ENCODE measurements at regions not wholly inside any gene's neighbourhood (a gene's known extent, or its start where the extent isn't known, plus 50 kb on each side); places are given as distances from the start of the nearest gene placed in this dataset.

GRCh38 chr3:54008099-54008498, 114.3 kb upstream of the CACNA2D3 start:
- Histone ChIP-seq H3K27ac (ENCODE audit: low read length) (no peak overlapping the region), H2AFZ (ENCODE audit: low read length) (no peak overlapping the region), H3K79me2 (ENCODE audit: low read length) (no peaks in the 10 kb centered on the region), H4K20me1 (ENCODE audit: insufficient read depth, low read length) (no peaks in the 10 kb centered on the region), H3K4me1 (ENCODE audit: low read length) (no peaks in the 10 kb centered on the region), H3F3A (ENCODE audit: insufficient read depth, low read length) (no peaks in the 10 kb centered on the region), H3K9ac (ENCODE audit: low read length) (no peak overlapping the region), H3K9me3 (replicated peaks; ENCODE audit: insufficient read depth, low read length) (no peaks in the 10 kb centered on the region), H3K9me2 (replicated peaks; ENCODE audit: insufficient read depth, low read length) (no peaks in the 10 kb centered on the region), H3K4me3 (ENCODE audit: low read length) (no peak overlapping the region), H3K4me2 (ENCODE audit: low read depth, low read length) (no peak overlapping the region), H3K36me3 (replicated peaks; ENCODE audit: insufficient read depth, low read length) (no peaks in the 10 kb centered on the region), H3K27me3 (replicated peaks; ENCODE audit: insufficient read depth, low read length) (no peaks in the 10 kb centered on the region)
- TF ChIP-seq EZH2phosphoT487 (IDR thresholded peaks at IDR 0.05; ENCODE audit: low read length) (no peak), CTCF (IDR thresholded peaks at IDR 0.05; ENCODE audit: low read length) (no peak), EZH2 (optimal IDR thresholded peaks at IDR 0.05; ENCODE audit: low read depth, low read length) (no peak)
- DNase-seq, result no peak

- no peak for DNase-seq
- Histone ChIP-seq H3K4me3 (ENCODE audit: low read length) (no peak overlapping the region), H3K9me2 (replicated peaks; ENCODE audit: insufficient read depth, low read length) (no peaks in the 10 kb centered on the region), H3K4me2 (ENCODE audit: low read depth, low read length) (no peak overlapping the region), H3K79me2 (ENCODE audit: low read length) (no peaks in the 10 kb centered on the region), H4K20me1 (ENCODE audit: insufficient read depth, low read length) (no peaks in the 10 kb centered on the region), H3K9ac (ENCODE audit: low read length) (no peak overlapping the region), H3K27me3 (replicated peaks; ENCODE audit: insufficient read depth, low read length) (no peaks in the 10 kb centered on the region), H3K4me1 (ENCODE audit: low read length) (no peaks in the 10 kb centered on the region), H3K27ac (ENCODE audit: low read length) (no peak overlapping the region), H3K36me3 (replicated peaks; ENCODE audit: insufficient read depth, low read length) (no peaks in the 10 kb centered on the region), H3K9me3 (replicated peaks; ENCODE audit: insufficient read depth, low read length) (no peaks in the 10 kb centered on the region), H2AFZ (ENCODE audit: low read length) (no peak overlapping the region), H3F3A (ENCODE audit: insufficient read depth, low read length) (no peaks in the 10 kb centered on the region)
- no peak for TF ChIP-seq EZH2phosphoT487 (IDR thresholded peaks at IDR 0.05; ENCODE audit: low read length)
- TF ChIP-seq CTCF (IDR thresholded peaks at IDR 0.05; ENCODE audit: low read length), result no peak
- no peak for TF ChIP-seq EZH2 (optimal IDR thresholded peaks at IDR 0.05; ENCODE audit: low read depth, low read length)
Measured at GRCh38 chr3:54004335-54004734, 112.7 kb upstream of the SELENOK start.

- Histone ChIP-seq H2AFZ (ENCODE audit: low read length) (no peak overlapping the region), H3K9me2 (replicated peaks; ENCODE audit: insufficient read depth, low read length) (no peaks in the 10 kb centered on the region), H3K36me3 (replicated peaks; ENCODE audit: insufficient read depth, low read length) (no peaks in the 10 kb centered on the region), H3K9me3 (replicated peaks; ENCODE audit: insufficient read depth, low read length) (no peaks in the 10 kb centered on the region), H3K4me1 (ENCODE audit: low read length) (no peaks in the 10 kb centered on the region), H3K79me2 (ENCODE audit: low read length) (no peaks in the 10 kb centered on the region), H4K20me1 (ENCODE audit: insufficient read depth, low read length) (no peaks in the 10 kb centered on the region), H3K4me3 (ENCODE audit: low read length) (no peak overlapping the region), H3K9ac (ENCODE audit: low read length) (no peak overlapping the region), H3K4me2 (ENCODE audit: low read depth, low read length) (no peak overlapping the region), H3K27me3 (replicated peaks; ENCODE audit: insufficient read depth, low read length) (no peaks in the 10 kb centered on the region), H3F3A (ENCODE audit: insufficient read depth, low read length) (no peaks in the 10 kb centered on the region), H3K27ac (ENCODE audit: low read length) (no peak overlapping the region)
- DNase-seq, result no peak
- TF ChIP-seq EZH2phosphoT487 (IDR thresholded peaks at IDR 0.05; ENCODE audit: low read length) (no peak), CTCF (IDR thresholded peaks at IDR 0.05; ENCODE audit: low read length) (no peak), EZH2 (optimal IDR thresholded peaks at IDR 0.05; ENCODE audit: low read depth, low read length) (no peak)
Measured at GRCh38 chr3:54003136-54003535, 111.5 kb upstream of the SELENOK start.

All from MM.1S (cell line).